22Rv1 (cell line): ENCODE measurements at regions not wholly inside any gene's neighbourhood (a gene's known extent, or its start where the extent isn't known, plus 50 kb on each side); places are given as distances from the start of the nearest gene placed in this dataset.

Experiments used
- H3K27ac ChIP-seq: fragments of 450-650 bp; 2 replicates; pipeline ENCODE4 v1.5.1; 2017
- CTCF ChIP-seq: fragments of 450-650 bp; IDR thresholded peaks from 2 replicates; pipeline ENCODE4 v1.5.1; 2017; ENCODE audit warnings: mild to moderate bottlenecking
- ZFX ChIP-seq: fragments of 450-650 bp; IDR thresholded peaks from 2 replicates; pipeline ENCODE4 v1.6.1; 2017; ENCODE audit warnings: antibody characterized with exemption, borderline replicate concordance

DNA sequence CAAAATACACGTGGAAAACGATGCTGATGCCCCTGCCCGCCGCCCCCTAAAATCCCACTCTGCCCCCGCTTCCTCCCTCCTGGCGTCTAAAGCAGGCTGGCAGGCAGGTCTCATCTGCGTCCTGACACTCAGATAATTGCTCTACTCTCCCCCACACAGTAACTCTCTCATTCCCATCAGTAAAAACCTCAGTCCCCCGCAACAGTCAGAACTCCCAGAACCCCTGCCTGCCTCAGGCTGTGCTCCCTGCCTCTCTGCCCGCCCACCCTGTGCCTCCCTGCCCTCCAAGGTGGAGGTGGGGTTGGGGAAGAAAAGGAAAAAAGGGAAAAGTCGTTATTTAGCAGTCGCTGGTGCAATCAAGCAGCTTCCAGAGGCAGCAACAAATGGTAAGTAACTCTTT, 473.7 kb downstream of the EFNB2 start:
- no peak for TF ChIP-seq ZFX
- no peak for TF ChIP-seq CTCF
- H3K27ac ChIP-seq: no peak overlapping the region

GRCh38 chr13:106056851-106057250, 478.6 kb downstream of the EFNB2 start:
- H3K27ac ChIP-seq: no peak overlapping the region
- no peak for TF ChIP-seq ZFX
- no peak for TF ChIP-seq CTCF

GRCh38 chr13:106052200-106052767, 483.2 kb downstream of the EFNB2 start:
- no peak overlapping the region for H3K27ac ChIP-seq
- TF ChIP-seq CTCF (no peak), ZFX (no peak)

GRCh38 chr13:106049171-106049570, 486.3 kb downstream of the EFNB2 start:
- H3K27ac ChIP-seq: no peak overlapping the region
- TF ChIP-seq ZFX (no peak), CTCF (no peak)

GRCh38 chr13:106048386-106048785, 487.1 kb downstream of the EFNB2 start:
- no peak overlapping the region for H3K27ac ChIP-seq
- TF ChIP-seq CTCF: no peak
- no peak for TF ChIP-seq ZFX

DNA sequence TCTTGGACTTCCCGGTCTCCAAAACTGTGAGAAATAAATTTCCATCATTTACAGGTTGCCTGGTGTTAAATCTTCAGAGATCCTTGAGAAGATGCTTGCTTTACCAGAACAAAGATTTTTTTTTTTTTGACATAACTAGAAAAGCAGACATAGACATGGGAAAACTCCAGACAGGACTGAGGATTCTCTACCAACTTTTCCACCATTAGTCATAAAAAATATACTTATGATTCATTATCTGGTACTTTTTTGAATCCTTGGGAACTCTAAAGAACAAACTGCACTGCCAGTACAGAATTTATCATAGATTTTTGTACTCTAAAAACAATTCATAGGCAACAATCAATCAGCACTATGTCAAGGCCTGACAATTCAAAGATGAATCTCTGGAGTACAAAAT, 487.6 kb downstream of the EFNB2 start:
- no peak for TF ChIP-seq ZFX
- TF ChIP-seq CTCF: no peak

DNA sequence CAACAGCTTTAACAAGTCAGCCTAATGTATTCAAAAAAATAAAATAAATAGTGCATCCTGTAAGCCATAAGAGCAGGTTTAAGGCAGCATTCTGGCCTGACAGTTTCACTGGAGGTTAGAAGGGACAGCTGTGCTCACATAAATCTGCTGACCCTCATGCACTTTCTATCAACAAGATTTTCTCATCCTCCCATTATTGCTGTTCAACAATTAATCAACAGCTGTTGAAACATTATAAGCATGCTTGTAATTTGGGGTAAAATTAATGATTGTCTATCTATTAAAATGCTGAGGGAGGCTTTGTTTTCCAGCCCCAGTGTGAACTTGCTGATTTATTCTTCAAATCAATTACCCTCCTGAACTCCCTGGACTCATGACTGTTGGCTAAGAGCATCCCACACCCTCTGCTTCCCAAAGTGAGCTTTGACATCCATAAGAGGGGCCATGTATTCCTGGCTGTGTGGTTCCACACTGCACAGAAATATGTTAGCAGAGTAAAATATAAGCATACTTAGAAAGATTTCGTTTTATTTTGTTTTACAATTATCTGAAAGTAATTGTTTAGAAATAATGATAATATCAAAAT, 492.4 kb downstream of the EFNB2 start:
- H3K27ac ChIP-seq: no peak overlapping the region
- TF ChIP-seq ZFX (no peak), CTCF (no peak)

More for the DNA sequence above, 487.6 kb downstream of the EFNB2 start:
- H3K27ac ChIP-seq: no peak overlapping the region
